ENCODE measurements at regions not wholly inside any gene's neighbourhood (a gene's known extent, or its start where the extent isn't known, plus 50 kb on each side); places are given as distances from the start of the nearest gene placed in this dataset.

GRCh38 chr2:129224486-129224885 is 755.0 kb upstream of the RAB6C start:
- no peak for TF ChIP-seq CTCF (IDR thresholded peaks at IDR 0.05; ENCODE audit: low read depth, low read length, missing control alignments)
- DNase-seq (ENCODE audit: extremely low read depth, low read depth) = no peak
- H3K4me3 ChIP-seq (replicated peaks; ENCODE audit: low read depth, low read length) = no peak overlapping the region

GRCh38 chr2:129229196-129229595 is 750.3 kb upstream of the RAB6C start:
- no peak for DNase-seq (ENCODE audit: extremely low read depth, low read depth)
- TF ChIP-seq CTCF (IDR thresholded peaks at IDR 0.05; ENCODE audit: low read depth, low read length, missing control alignments) = no peak
- H3K4me3 ChIP-seq (replicated peaks; ENCODE audit: low read depth, low read length) = no peak overlapping the region

GRCh38 chr2:129229830-129230441 is 749.5 kb upstream of the RAB6C start:
- TF ChIP-seq CTCF (IDR thresholded peaks at IDR 0.05; ENCODE audit: low read depth, low read length, missing control alignments) = no peak
- no peak overlapping the region for H3K4me3 ChIP-seq (replicated peaks; ENCODE audit: low read depth, low read length)
- DNase-seq (ENCODE audit: extremely low read depth, low read depth) = no peak

- no peak overlapping the region for H3K4me3 ChIP-seq (replicated peaks; ENCODE audit: low read depth, low read length)
- TF ChIP-seq CTCF (IDR thresholded peaks at IDR 0.05; ENCODE audit: low read depth, low read length, missing control alignments) = no peak
- DNase-seq (ENCODE audit: extremely low read depth, low read depth) = no peak
These were observed 747.5 kb upstream of the RAB6C start for GRCh38 chr2:129231924-129232323.

GRCh38 chr2:129233166-129233565 is 746.3 kb upstream of the RAB6C start:
- no peak for TF ChIP-seq CTCF (IDR thresholded peaks at IDR 0.05; ENCODE audit: low read depth, low read length, missing control alignments)
- no peak for DNase-seq (ENCODE audit: extremely low read depth, low read depth)

GRCh38 chr2:129233751-129234406 is 745.6 kb upstream of the RAB6C start:
- no peak for TF ChIP-seq CTCF (IDR thresholded peaks at IDR 0.05; ENCODE audit: low read depth, low read length, missing control alignments)
- no peak for DNase-seq (ENCODE audit: extremely low read depth, low read depth)
- no peak overlapping the region for H3K4me3 ChIP-seq (replicated peaks; ENCODE audit: low read depth, low read length)

More at GRCh38 chr2:129233166-129233565, 746.3 kb upstream of the RAB6C start:
- H3K4me3 ChIP-seq (replicated peaks; ENCODE audit: low read depth, low read length) = no peak overlapping the region
